HEK293 (cell line): ENCODE measurements at regions not wholly inside any gene's neighbourhood (a gene's known extent, or its start where the extent isn't known, plus 50 kb on each side); places are given as distances from the start of the nearest gene placed in this dataset.

Source experiments
- CTCF ChIA-PET: fragments of 350-600 bp; formaldehyde crosslinking; extraction: SDS; loops from one replicate; lab custom pipeline; 2021; ENCODE audit warnings: antibody characterized with exemption; lab: Yijun Ruan, JAX
- POLR2A ChIA-PET: fragments of 300-600 bp; formaldehyde crosslinking; extraction: SDS; loops from one replicate; lab custom pipeline; 2020; ENCODE audit warnings: antibody characterized with exemption, inconsistent platforms; lab: Yijun Ruan, JAX
- H3K27ac ChIP-seq: fragments of 200-500 bp; sonication (Bioruptor generic); 2 replicates; pipeline ENCODE4 v1.5.1; 2014; ENCODE audit warnings: low read depth, low read length, control low read depth, inconsistent platforms; ENCODE audit errors: extremely low read depth
- H3K36me3 ChIP-seq, 2 experiments: fragments of 200-500 bp in 1 of 2; sonication (Bioruptor generic) in 1 of 2; 1 replicate in 1 of 2; 2 replicates in 1 of 2; pipeline ENCODE4 v1.5.1; 2014 to 2017; ENCODE audit warnings: inconsistent platforms in 2 of 2, low read length in 2 of 2; ENCODE audit not compliant: control insufficient read depth in 2 of 2, insufficient read depth in 1 of 2
- H3K4me1 ChIP-seq: fragments of 200-500 bp; sonication (Bioruptor generic); 2 replicates; pipeline ENCODE4 v1.5.1; 2014; ENCODE audit warnings: mild to moderate bottlenecking, low read length, inconsistent platforms; ENCODE audit not compliant: control insufficient read depth, insufficient read depth
- H3K4me3 ChIP-seq: 2 replicates; pipeline ENCODE4 v1.5.1; 2011; ENCODE audit warnings: low read depth, mild to moderate bottlenecking, control low read depth, low read length, moderate library complexity
- H3K9me3 ChIP-seq: fragments of 200-500 bp; sonication (Bioruptor generic); 2 replicates; pipeline ENCODE4 v1.5.1; 2014; ENCODE audit warnings: low read depth, low read length, inconsistent platforms; ENCODE audit not compliant: control insufficient read depth, insufficient read depth
- ATF2 ChIP-seq: fragments of 450-650 bp; formaldehyde crosslinking; IDR thresholded peaks from 2 replicates; pipeline ENCODE4 v1.5.1; 2016; ENCODE audit warnings: missing biosample characterization, missing genetic modification characterization, low read depth
- INSM2 ChIP-seq: fragments of 450-650 bp; formaldehyde crosslinking; IDR thresholded peaks from 2 replicates; pipeline ENCODE4 v1.5.1; 2016; ENCODE audit warnings: missing biosample characterization, missing genetic modification characterization
- KLF8 ChIP-seq: fragments of 450-650 bp; formaldehyde crosslinking; IDR thresholded peaks from 2 replicates; pipeline ENCODE4 v1.5.1; 2016; ENCODE audit warnings: missing biosample characterization, missing genetic modification characterization
- PATZ1 ChIP-seq: fragments of 450-650 bp; formaldehyde crosslinking; IDR thresholded peaks from 2 replicates; pipeline ENCODE4 v1.5.1; 2016; ENCODE audit warnings: missing biosample characterization, missing genetic modification characterization
- SETDB1 ChIP-seq: IDR thresholded peaks from one replicate; pipeline ENCODE4 v1.6.1; 2017; ENCODE audit warnings: mild to moderate bottlenecking, low read length, moderate library complexity, mixed read lengths; ENCODE audit not compliant: insufficient read length
- ZBTB26 ChIP-seq: fragments of 450-650 bp; formaldehyde crosslinking; optimal IDR thresholded peaks from 2 replicates; pipeline ENCODE3; 2016; ENCODE audit warnings: missing biosample characterization, mild to moderate bottlenecking, missing genetic modification characterization
- ZBTB44 ChIP-seq: fragments of 450-650 bp; IDR thresholded peaks from 2 replicates; pipeline ENCODE4 v1.5.1; 2018; ENCODE audit warnings: missing biosample characterization, mild to moderate bottlenecking, missing genetic modification characterization
- ZNF114 ChIP-seq: fragments of 450-650 bp; formaldehyde crosslinking; IDR thresholded peaks from 2 replicates; pipeline ENCODE4 v1.5.0; 2017; ENCODE audit warnings: missing biosample characterization, missing genetic modification characterization
- ZNF157 ChIP-seq: fragments of 450-650 bp; formaldehyde crosslinking; IDR thresholded peaks from 2 replicates; pipeline ENCODE4 v1.5.1; 2016; ENCODE audit warnings: missing biosample characterization, missing genetic modification characterization
- ZNF169 ChIP-seq: fragments of 450-650 bp; formaldehyde crosslinking; IDR thresholded peaks from 2 replicates; pipeline ENCODE4 v1.5.1; 2016; ENCODE audit warnings: missing biosample characterization, missing genetic modification characterization
- ZNF18 ChIP-seq: fragments of 450-650 bp; formaldehyde crosslinking; IDR thresholded peaks from 2 replicates; pipeline ENCODE4 v1.5.1; 2016; ENCODE audit warnings: missing biosample characterization, missing genetic modification characterization
- ZNF184 ChIP-seq: fragments of 450-650 bp; IDR thresholded peaks from 2 replicates; pipeline ENCODE4 v1.5.1; 2018; ENCODE audit warnings: missing biosample characterization, mild to moderate bottlenecking, missing genetic modification characterization
- ZNF266 ChIP-seq: fragments of 450-650 bp; formaldehyde crosslinking; IDR thresholded peaks from 2 replicates; pipeline ENCODE4 v1.5.1; 2016; ENCODE audit warnings: missing biosample characterization, missing genetic modification characterization, low read depth
- ZNF366 ChIP-seq: fragments of 450-650 bp; formaldehyde crosslinking; conservative IDR thresholded peaks from 2 replicates; pipeline ENCODE4 v1.5.1; 2016; ENCODE audit warnings: missing biosample characterization, missing genetic modification characterization
- ZNF501 ChIP-seq: fragments of 450-650 bp; formaldehyde crosslinking; IDR thresholded peaks from 2 replicates; pipeline ENCODE4 v1.5.1; 2016; ENCODE audit warnings: missing biosample characterization, missing genetic modification characterization
- ZNF513 ChIP-seq: fragments of 450-650 bp; IDR thresholded peaks from 2 replicates; pipeline ENCODE4 v1.5.1; 2018; ENCODE audit warnings: missing biosample characterization, missing genetic modification characterization
- ZNF529 ChIP-seq: fragments of 450-650 bp; formaldehyde crosslinking; IDR thresholded peaks from 2 replicates; pipeline ENCODE4 v1.5.1; 2017; ENCODE audit warnings: missing genetic modification characterization, missing biosample characterization; ENCODE audit not compliant: insufficient replicate concordance
- ZNF660 ChIP-seq: fragments of 450-650 bp; IDR thresholded peaks from 2 replicates; pipeline ENCODE4 v1.5.1; 2018; ENCODE audit warnings: missing biosample characterization, mild to moderate bottlenecking, missing genetic modification characterization
- ZSCAN16 ChIP-seq: fragments of 450-650 bp; formaldehyde crosslinking; IDR thresholded peaks from 2 replicates; pipeline ENCODE4 v1.5.1; 2016; ENCODE audit warnings: missing biosample characterization, missing genetic modification characterization

GRCh38 chr2:37489536-37489935 is 145.1 kb downstream of the QPCT start (continued):
- TF ChIP-seq ATF2 (tag by site-specific recombination), result no peak
- TF ChIP-seq ZNF114 (tag by site-specific recombination), result no peak
- no peak for TF ChIP-seq SETDB1
- no peak for TF ChIP-seq ZNF529 (tag by site-specific recombination)
- no peak for TF ChIP-seq ZNF266 (tag by site-specific recombination)

GRCh38 chr2:37493425-37493824 is 149.0 kb downstream of the QPCT start:
- Histone ChIP-seq H3K4me1 (no peaks in the 10 kb centered on the region), H3K4me3 (no peak overlapping the region), H3K36me3 (no peaks in the 10 kb centered on the region), H3K27ac (no peak overlapping the region), H3K9me3 (no peaks in the 10 kb centered on the region)
- ChIA-PET POLR2A (no interaction called here), CTCF (interaction anchor here (0.7 kb wide), 1 partner anchor 337 kb away, joined by 3 read pairs; no protein-coding TSS in a partner anchor)
- no peak for TF ChIP-seq INSM2 (tag by site-specific recombination)
- no peak for TF ChIP-seq ZBTB44 (tag by site-specific recombination)
- TF ChIP-seq ZNF501 (tag by site-specific recombination), result no peak
- no peak for TF ChIP-seq ZNF366

GRCh38 chr2:37499113-37499512 is 154.7 kb downstream of the QPCT start:
- CTCF ChIA-PET, result no interaction called here
- TF ChIP-seq ZNF18 (tag by site-specific recombination), result no peak
- no peak for TF ChIP-seq ZNF513 (tag by site-specific recombination)
- no peak for TF ChIP-seq PATZ1 (tag by site-specific recombination)
- no peak for TF ChIP-seq ZSCAN16 (tag by site-specific recombination)
- no peak for TF ChIP-seq ZNF157 (tag by site-specific recombination)
- TF ChIP-seq INSM2 (tag by site-specific recombination), result no peak
- no peak for TF ChIP-seq ZNF184
- no peak for TF ChIP-seq ZBTB26 (tag by site-specific recombination)
- TF ChIP-seq ZNF169 (tag by site-specific recombination), result no peak
- TF ChIP-seq KLF8, result no peak
- TF ChIP-seq ZNF660 (tag by site-specific recombination), result no peak

More at GRCh38 chr2:37499113-37499512, 154.7 kb downstream of the QPCT start:
- Histone ChIP-seq H3K36me3 (no peaks in the 10 kb centered on the region), H3K4me1 (no peaks in the 10 kb centered on the region), H3K27ac (no peak overlapping the region), H3K9me3 (no peaks in the 10 kb centered on the region), H3K4me3 (no peak overlapping the region)
- POLR2A ChIA-PET, result no interaction called here
